Coronary artery (tissue), 2 donors: ENCODE measurements at regions not wholly inside any gene's neighbourhood (a gene's known extent, or its start where the extent isn't known, plus 50 kb on each side); places are given as distances from the start of the nearest gene placed in this dataset.

ENCODE experiments used
- DNase-seq: peaks from one replicate; pipeline ENCODE4 v3.0.0-alpha.2; 2017; ENCODE audit warnings: low spot score
- H3K27ac ChIP-seq, 2 donors: fragments of 200-600 bp; sonication (generic); one replicate each; pipeline ENCODE4 v1.5.1; 2016 to 2019
- H3K4me3 ChIP-seq: fragments of 200-600 bp; sonication (generic); 2 replicates; pipeline ENCODE4 v1.5.1; 2016; ENCODE audit warnings: mild to moderate bottlenecking, moderate library complexity
- CTCF ChIP-seq: fragments of 200-600 bp; sonication (generic); IDR thresholded peaks from one replicate; pipeline ENCODE4 v1.5.1; 2019; ENCODE audit warnings: antibody characterized with exemption

DNA sequence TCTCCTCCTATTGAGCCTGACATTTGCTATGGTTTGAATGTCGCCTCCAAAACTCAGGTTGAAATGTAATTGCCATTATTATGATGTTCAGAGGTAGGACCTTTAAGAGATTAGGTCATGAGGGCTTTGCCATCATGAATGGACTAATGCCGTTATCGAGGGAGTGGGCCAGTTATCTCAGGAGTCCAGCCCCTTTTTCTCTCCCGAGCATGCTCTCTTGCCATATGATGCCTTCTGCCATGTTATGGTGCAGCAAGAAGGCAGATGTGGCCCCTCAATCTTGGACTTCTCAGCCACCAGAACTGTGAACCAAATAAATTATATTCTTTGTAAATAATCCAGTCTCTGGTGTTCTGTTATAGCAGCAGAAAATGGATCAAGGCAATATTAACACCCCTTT lies 323.5 kb downstream of the RRAGC start:
- no peak for DNase-seq
- H3K27ac ChIP-seq = no peak overlapping the region
- TF ChIP-seq CTCF = no peak
- no peak overlapping the region for H3K4me3 ChIP-seq

DNA sequence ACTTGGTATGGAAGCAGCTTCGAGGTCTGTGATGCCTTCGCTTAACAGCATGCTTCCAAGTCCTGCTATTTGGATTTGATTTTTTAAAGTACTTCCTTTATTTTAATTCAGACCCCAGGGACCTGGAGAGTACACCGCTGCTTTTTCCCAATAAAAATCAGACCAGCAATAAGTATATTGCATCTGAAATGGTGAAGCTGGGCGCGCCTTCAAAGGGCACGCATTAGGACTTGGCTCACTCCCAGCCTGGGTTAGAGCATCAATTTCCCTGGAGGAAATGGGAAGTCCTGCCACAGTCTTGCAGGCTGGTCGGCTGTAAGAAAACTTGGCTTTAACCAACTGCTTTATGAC lies 325.1 kb downstream of the RRAGC start:
- TF ChIP-seq CTCF = no peak
- Histone ChIP-seq H3K4me3 (no peak overlapping the region), H3K27ac (no peak overlapping the region)
- DNase-seq = no peak

DNA sequence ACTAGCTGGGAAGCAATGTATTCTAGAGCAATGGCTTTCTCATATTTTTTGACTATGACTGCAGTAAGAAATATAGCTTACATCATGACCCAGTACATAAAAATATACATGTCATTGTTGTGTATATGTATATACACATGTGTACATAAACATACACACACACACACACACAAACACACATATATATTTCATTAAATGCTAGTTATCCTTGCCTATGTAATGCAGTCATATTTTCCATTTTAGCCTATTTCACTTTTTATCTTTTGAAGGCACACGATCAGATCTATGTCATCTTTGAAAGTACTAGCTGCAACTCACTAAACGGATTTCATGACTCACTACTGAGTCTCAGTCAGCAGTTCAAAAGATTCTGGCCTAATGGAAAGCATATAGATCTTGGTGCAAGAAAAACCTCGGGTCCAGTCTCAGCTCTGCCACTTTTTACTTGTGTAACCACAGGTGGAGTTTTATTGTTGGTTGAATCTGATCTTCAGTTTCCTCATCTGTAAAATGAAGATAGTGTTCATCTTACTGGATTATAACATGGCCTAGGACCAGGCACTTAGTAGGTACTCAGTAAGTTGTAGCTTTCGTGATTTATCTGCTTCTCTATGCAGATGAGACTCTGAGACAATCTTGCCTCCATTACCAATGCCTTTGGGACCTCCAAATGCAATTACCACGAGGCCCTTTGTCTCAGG lies 325.6 kb downstream of the RRAGC start:
- no peak overlapping the region for H3K4me3 ChIP-seq
- no peak for DNase-seq
- no peak overlapping the region for H3K27ac ChIP-seq
- no peak for TF ChIP-seq CTCF

DNA sequence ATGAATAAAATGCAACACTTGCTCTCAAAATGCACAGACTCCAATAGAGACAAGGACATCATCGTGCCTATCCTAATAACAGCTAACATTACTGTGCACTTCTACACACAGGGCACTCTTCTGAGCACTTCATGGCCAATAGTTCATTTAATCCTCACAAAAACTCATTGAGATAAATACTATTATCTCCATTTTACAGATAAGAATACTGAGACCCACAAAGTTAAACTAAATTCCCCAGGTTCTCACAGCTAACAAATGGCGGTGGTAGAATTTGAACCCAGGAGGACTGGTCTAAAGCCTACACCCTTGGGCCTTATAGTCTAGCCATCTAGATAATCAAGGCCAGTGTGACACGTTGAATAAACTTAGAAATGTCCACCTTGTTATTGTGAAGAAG lies 328.6 kb downstream of the RRAGC start:
- TF ChIP-seq CTCF = no peak
- H3K4me3 ChIP-seq = no peak overlapping the region
- no peak overlapping the region for H3K27ac ChIP-seq
- no peak for DNase-seq

GRCh38 chr1:38529946-38530345 lies 329.6 kb downstream of the RRAGC start:
- H3K4me3 ChIP-seq = no peak overlapping the region
- TF ChIP-seq CTCF = no peak
- DNase-seq = no peak
- no peak overlapping the region for H3K27ac ChIP-seq

DNA sequence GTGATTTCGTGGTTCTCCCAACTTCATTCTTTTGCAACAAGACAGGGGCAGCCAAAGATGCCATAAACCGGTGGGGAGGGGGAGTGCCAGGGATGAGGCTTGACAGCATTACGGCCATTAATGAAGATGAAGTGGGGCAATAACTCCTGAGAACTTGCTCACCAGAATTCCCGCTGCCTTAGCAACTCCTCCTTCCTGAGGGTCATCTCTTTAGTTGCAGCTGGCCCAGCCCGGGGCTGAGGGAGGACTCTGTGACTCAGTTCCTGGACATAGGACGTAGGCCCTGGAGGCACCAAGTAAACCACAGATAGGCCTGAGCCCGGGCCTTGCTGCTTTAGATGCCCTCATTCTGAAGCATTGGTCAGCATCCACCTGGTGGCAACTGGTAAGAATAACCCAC lies 330.2 kb downstream of the RRAGC start:
- H3K27ac ChIP-seq = no peak overlapping the region
- DNase-seq = no peak
- TF ChIP-seq CTCF = no peak
- H3K4me3 ChIP-seq = no peak overlapping the region

DNA sequence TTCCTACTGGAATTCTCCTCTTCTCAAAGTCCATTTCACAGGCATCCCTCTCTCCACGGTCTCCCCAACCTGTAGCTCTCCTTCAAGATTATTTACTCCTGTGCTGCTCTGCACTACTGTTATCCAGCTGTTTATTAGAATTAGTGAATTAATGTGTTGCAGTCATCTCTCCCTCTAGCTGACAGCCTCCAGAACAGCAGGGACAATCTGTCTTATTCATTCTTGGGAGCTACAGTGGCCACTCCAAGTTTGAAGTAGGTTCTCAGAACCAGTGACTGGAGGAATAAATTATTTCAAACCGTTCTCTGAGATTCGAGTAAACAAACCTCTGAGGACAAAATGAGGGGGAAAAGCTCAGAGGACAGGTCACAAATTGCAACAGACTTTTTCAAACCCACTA lies 330.9 kb downstream of the RRAGC start:
- no peak for DNase-seq

More for the DNA sequence above, 330.9 kb downstream of the RRAGC start:
- no peak overlapping the region for H3K4me3 ChIP-seq
- no peak overlapping the region for H3K27ac ChIP-seq
- TF ChIP-seq CTCF = no peak
